Fibroblast of mammary gland (primary cell): ENCODE measurements at regions not wholly inside any gene's neighbourhood (a gene's known extent, or its start where the extent isn't known, plus 50 kb on each side); places are given as distances from the start of the nearest gene placed in this dataset.
A peak's percentile ranks its signal among the peaks of the same experiment; 100 is the strongest.

Experiments
- DNase-seq: peaks from one replicate; pipeline ENCODE4 v3.0.0-alpha.2; 2010; ENCODE audit warnings: low read depth
- H3K4me3 ChIP-seq: 2 replicates; pipeline ENCODE4 v1.5.1; 2011; ENCODE audit warnings: low read depth, mild to moderate bottlenecking, low read length, moderate library complexity; ENCODE audit not compliant: control insufficient read depth
- TF ChIP-seq, protein P1 (sequence below): conservative IDR thresholded peaks from 2 replicates; pipeline ENCODE4 v1.5.1; 2011; ENCODE audit warnings: low read depth, low read length, inconsistent platforms; ENCODE audit not compliant: control insufficient read depth, insufficient read depth

DNA sequence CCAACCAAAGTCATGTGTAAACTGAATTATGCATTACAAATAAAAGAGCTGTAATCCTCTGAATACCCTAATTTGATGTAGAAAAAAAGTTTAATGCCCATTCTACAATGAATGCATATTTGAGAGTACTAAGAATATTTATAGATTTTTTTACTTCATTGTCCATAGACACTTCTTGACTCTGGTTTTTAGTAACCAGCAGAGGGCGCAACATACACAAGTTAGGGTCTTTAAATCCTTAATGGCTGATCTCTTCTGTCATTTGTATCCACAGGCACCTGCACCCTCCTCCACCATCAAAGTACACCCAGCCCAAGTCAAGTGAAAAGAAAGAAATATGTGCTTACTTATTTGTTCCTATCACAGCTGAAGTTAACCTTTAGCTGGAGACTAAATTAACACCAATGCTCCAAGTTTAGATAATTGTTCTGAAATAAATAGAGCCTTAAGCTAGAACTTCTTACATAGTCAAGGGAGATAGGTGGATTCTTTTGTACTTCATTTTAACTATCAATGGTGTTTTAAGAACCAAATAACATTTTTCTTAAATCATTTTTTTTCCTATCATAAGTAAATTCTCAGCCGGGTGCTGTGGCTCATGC is 524.2 kb upstream of the DAB2 start:
- peak; percentile 78 for DNase-seq
- H3K4me3 ChIP-seq: no peak overlapping the region
- TF ChIP-seq, protein P1, sequence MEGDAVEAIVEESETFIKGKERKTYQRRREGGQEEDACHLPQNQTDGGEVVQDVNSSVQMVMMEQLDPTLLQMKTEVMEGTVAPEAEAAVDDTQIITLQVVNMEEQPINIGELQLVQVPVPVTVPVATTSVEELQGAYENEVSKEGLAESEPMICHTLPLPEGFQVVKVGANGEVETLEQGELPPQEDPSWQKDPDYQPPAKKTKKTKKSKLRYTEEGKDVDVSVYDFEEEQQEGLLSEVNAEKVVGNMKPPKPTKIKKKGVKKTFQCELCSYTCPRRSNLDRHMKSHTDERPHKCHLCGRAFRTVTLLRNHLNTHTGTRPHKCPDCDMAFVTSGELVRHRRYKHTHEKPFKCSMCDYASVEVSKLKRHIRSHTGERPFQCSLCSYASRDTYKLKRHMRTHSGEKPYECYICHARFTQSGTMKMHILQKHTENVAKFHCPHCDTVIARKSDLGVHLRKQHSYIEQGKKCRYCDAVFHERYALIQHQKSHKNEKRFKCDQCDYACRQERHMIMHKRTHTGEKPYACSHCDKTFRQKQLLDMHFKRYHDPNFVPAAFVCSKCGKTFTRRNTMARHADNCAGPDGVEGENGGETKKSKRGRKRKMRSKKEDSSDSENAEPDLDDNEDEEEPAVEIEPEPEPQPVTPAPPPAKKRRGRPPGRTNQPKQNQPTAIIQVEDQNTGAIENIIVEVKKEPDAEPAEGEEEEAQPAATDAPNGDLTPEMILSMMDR: peak; percentile 76

GRCh38 chr5:39948341-39948740 is 523.6 kb upstream of the DAB2 start:
- TF ChIP-seq, protein P1: no peak
- DNase-seq: no peak
- H3K4me3 ChIP-seq: no peak overlapping the region

GRCh38 chr5:39947657-39948056 is 522.9 kb upstream of the DAB2 start:
- DNase-seq: peak; percentile 63
- H3K4me3 ChIP-seq: no peak overlapping the region
- TF ChIP-seq, protein P1: no peak

GRCh38 chr5:39946356-39947045 is 521.7 kb upstream of the DAB2 start:
- no peak overlapping the region for H3K4me3 ChIP-seq
- TF ChIP-seq, protein P1: no peak
- DNase-seq: no peak

- TF ChIP-seq, protein P1: no peak
- no peak for DNase-seq
- no peak overlapping the region for H3K4me3 ChIP-seq
These were observed 521.1 kb upstream of the DAB2 start for GRCh38 chr5:39945870-39946269.

DNA sequence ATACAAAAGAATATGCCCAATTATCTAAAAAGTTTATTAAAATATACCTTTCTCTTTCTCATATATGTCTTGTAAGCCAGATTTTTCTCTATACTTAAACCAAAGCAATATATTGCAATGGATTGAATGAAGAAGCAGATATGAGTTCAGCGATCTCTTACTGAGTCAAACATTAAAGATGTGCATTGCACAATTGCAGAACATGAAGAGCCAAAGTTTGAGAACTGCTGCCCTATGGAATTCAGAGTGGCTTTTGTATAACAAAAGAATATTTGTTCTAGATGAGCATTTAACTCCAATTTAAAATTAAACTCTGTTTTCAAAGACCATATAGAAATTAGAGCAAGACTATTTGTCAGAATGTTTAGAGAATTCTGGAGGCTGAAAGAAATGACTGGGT is 519.0 kb upstream of the DAB2 start:
- TF ChIP-seq, protein P1: no peak
- no peak overlapping the region for H3K4me3 ChIP-seq
- peak; percentile 44 for DNase-seq
